Neural progenitor cell (in vitro differentiated cells): ENCODE measurements at regions not wholly inside any gene's neighbourhood (a gene's known extent, or its start where the extent isn't known, plus 50 kb on each side); places are given as distances from the start of the nearest gene placed in this dataset.

Source experiments
- CTCF ChIP-seq: fragments of 200-600 bp; sonication (generic); IDR thresholded peaks from 2 replicates; pipeline ENCODE4 v1.5.1; 2017; ENCODE audit warnings: antibody characterized with exemption, mild to moderate bottlenecking
- EZH2 ChIP-seq: fragments of 200-600 bp; sonication (generic); IDR thresholded peaks from 2 replicates; pipeline ENCODE4 v1.6.1; 2017; ENCODE audit warnings: antibody characterized with exemption, mild to moderate bottlenecking, moderate library complexity
- EZH2phosphoT487 ChIP-seq: fragments of 200-600 bp; sonication (generic); IDR thresholded peaks from 2 replicates; pipeline ENCODE4 v1.6.1; 2017; ENCODE audit warnings: antibody characterized with exemption

- TF ChIP-seq CTCF (no peak), EZH2 (no peak), EZH2phosphoT487 (no peak)
Observed at GRCh38 chr4:111113591-111113990, 490.7 kb upstream of the PITX2 start.
